IMR-90 (cell line): ENCODE measurements at regions not wholly inside any gene's neighbourhood (a gene's known extent, or its start where the extent isn't known, plus 50 kb on each side); places are given as distances from the start of the nearest gene placed in this dataset.

Source experiments
- CEBPB ChIP-seq: IDR thresholded peaks from 2 replicates; pipeline ENCODE4 v1.6.1; 2012; ENCODE audit warnings: low read depth, low read length, improper control_type of control experiment
- CTCF ChIP-seq: conservative IDR thresholded peaks from 2 replicates; pipeline ENCODE4 v1.5.1; 2012; ENCODE audit warnings: mild to moderate bottlenecking, low read depth, low read length, improper control_type of control experiment
- MAFK ChIP-seq: IDR thresholded peaks from 2 replicates; pipeline ENCODE4 v1.6.1; 2012; ENCODE audit warnings: low read depth, low read length, improper control_type of control experiment
- NFE2L2 ChIP-seq: fragments of 150-350 bp; IDR thresholded peaks from 2 replicates; pipeline ENCODE4 v1.6.1; 2016; ENCODE audit warnings: low read depth, mild to moderate bottlenecking, low read length
- POLR2A ChIP-seq: IDR thresholded peaks from 2 replicates; pipeline ENCODE4 v1.6.1; 2012; ENCODE audit warnings: mild to moderate bottlenecking, low read depth, low read length
- RFX5 ChIP-seq: IDR thresholded peaks from 2 replicates; pipeline ENCODE4 v1.8.0; 2012; ENCODE audit warnings: low read depth, mild to moderate bottlenecking, low read length, moderate library complexity

- TF ChIP-seq POLR2A (no peak), CTCF (no peak), NFE2L2 (no peak), CEBPB (no peak), RFX5 (no peak), MAFK (no peak)
These were observed 226.4 kb downstream of the C1orf94 start for GRCh38 chr1:34403156-34403555.
